ENCODE measurements at regions not wholly inside any gene's neighbourhood (a gene's known extent, or its start where the extent isn't known, plus 50 kb on each side); places are given as distances from the start of the nearest gene placed in this dataset.

- no peaks in the 10 kb centered on the region for H4K20me1 ChIP-seq (ENCODE audit: insufficient read depth, low read length)
- H3K27ac ChIP-seq (ENCODE audit: extremely low read length, insufficient read depth, low read length), result no peak overlapping the region
- H3K4me1 ChIP-seq (ENCODE audit: insufficient read depth, low read length), result peaks cover 21% of the 10 kb centered on the region
- FAIRE-seq (no peak), ATAC-seq (no peak), DNase-seq (ENCODE audit: low spot score) (no peak)
- no peak overlapping the region for H3K4me2 ChIP-seq (ENCODE audit: low read depth, low read length)
- H3K9ac ChIP-seq (ENCODE audit: insufficient read depth, low read depth, low read length), result no peak overlapping the region
- intact Hi-C loops (cut with micrococcal nuclease; ENCODE audit: unreplicated experiment), result no loop called here
- POLR2A ChIA-PET, result no interaction called here
- H3K79me2 ChIP-seq (ENCODE audit: insufficient read depth, low read length), result no peaks in the 10 kb centered on the region
- CTCF ChIA-PET (ENCODE audit: low intra/inter-chr PET ratio, low total read pairs), result no interaction called here
- no peaks in the 10 kb centered on the region for H3K27me3 ChIP-seq (ENCODE audit: control insufficient read depth in 1 of 2, insufficient read depth in 2 of 2, low read length in 2 of 2)
- no peak overlapping the region for H3K4me3 ChIP-seq (replicated peaks in 1 of 3; ENCODE audit: insufficient read depth in 1 of 3, low read depth in 2 of 3, low read length in 3 of 3)
- WGBS (ENCODE audit: low lambda C conversion rate), result 94% methylated on average over 6 of the region's 6 CpGs
- H2AFZ ChIP-seq (ENCODE audit: low read length), result no peak overlapping the region
- BruUV-seq (replicated peaks), result no TSS peak
- H3K9me3 ChIP-seq (ENCODE audit: low read length), result no peaks in the 10 kb centered on the region
- no peaks in the 10 kb centered on the region for H3K36me3 ChIP-seq (replicated peaks in 1 of 2; ENCODE audit: control insufficient read depth in 1 of 2, insufficient read depth in 2 of 2, low read length in 2 of 2)
- in situ Hi-C loops (cut with HindIII; ENCODE audit: extremely low pct_ligation_motif_present, low pct_unique_long_range_greater_than_20kb), result no loop called here
- TF ChIP-seq SALL1 (CRISPR knock-in tag; IDR thresholded peaks at IDR 0.05), result no peak
- TF ChIP-seq MXD3 (CRISPR knock-in tag; IDR thresholded peaks at IDR 0.05), result no peak
- no peak for TF ChIP-seq HCFC1 (IDR thresholded peaks at IDR 0.05; ENCODE audit: low read depth, low read length)
- TF ChIP-seq CREBL2 (CRISPR knock-in tag; IDR thresholded peaks at IDR 0.05; ENCODE audit: borderline replicate concordance), result no peak
- TF ChIP-seq SMARCE1 (IDR thresholded peaks at IDR 0.05; ENCODE audit: borderline replicate concordance), result no peak
- no peak for TF ChIP-seq ZNF605 (CRISPR knock-in tag; IDR thresholded peaks at IDR 0.05)
- no peak for TF ChIP-seq ZNF569 (CRISPR knock-in tag; IDR thresholded peaks at IDR 0.05; ENCODE audit: borderline replicate concordance)
- TF ChIP-seq ISL2 (CRISPR knock-in tag; IDR thresholded peaks at IDR 0.05), result no peak
- TF ChIP-seq GABPB1 (CRISPR knock-in tag; IDR thresholded peaks at IDR 0.05), result no peak
- no peak for TF ChIP-seq PHB2 (IDR thresholded peaks at IDR 0.05; ENCODE audit: partially characterized antibody)
- TF ChIP-seq MTA3 (CRISPR knock-in tag; IDR thresholded peaks at IDR 0.05), result no peak
- TF ChIP-seq ZEB1 (IDR thresholded peaks at IDR 0.05; ENCODE audit: insufficient replicate concordance, low read depth), result no peak
- TF ChIP-seq DNMT1 (CRISPR knock-in tag; IDR thresholded peaks at IDR 0.05), result no peak
- no peak for TF ChIP-seq TFAP4 (IDR thresholded peaks at IDR 0.05; ENCODE audit: borderline replicate concordance, low read depth)
- TF ChIP-seq NRL (CRISPR knock-in tag; IDR thresholded peaks at IDR 0.05; ENCODE audit: borderline replicate concordance), result no peak
- no peak for TF ChIP-seq PRDM10 (CRISPR knock-in tag; IDR thresholded peaks at IDR 0.05; ENCODE audit: low read depth)
- no peak for TF ChIP-seq ZNF431 (CRISPR knock-in tag; IDR thresholded peaks at IDR 0.05; ENCODE audit: borderline replicate concordance, low read depth)
- TF ChIP-seq CREB1 (IDR thresholded peaks at IDR 0.05), result no peak
- no peak for TF ChIP-seq CREB1 (CRISPR knock-in tag; IDR thresholded peaks at IDR 0.05)
- TF ChIP-seq, protein P1, sequence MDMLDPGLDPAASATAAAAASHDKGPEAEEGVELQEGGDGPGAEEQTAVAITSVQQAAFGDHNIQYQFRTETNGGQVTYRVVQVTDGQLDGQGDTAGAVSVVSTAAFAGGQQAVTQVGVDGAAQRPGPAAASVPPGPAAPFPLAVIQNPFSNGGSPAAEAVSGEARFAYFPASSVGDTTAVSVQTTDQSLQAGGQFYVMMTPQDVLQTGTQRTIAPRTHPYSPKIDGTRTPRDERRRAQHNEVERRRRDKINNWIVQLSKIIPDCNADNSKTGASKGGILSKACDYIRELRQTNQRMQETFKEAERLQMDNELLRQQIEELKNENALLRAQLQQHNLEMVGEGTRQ (IDR thresholded peaks at IDR 0.05; ENCODE audit: low read depth, low read length), result no peak
- TF ChIP-seq, protein P1 (CRISPR knock-in tag; IDR thresholded peaks at IDR 0.05; ENCODE audit: borderline replicate concordance), result no peak
Observed at GRCh38 chr18:11506856-11507255, 102.5 kb upstream of the SLC35G4 start.
